Transverse colon (tissue), 4 donors: ENCODE measurements at regions not wholly inside any gene's neighbourhood (a gene's known extent, or its start where the extent isn't known, plus 50 kb on each side); places are given as distances from the start of the nearest gene placed in this dataset.

Experiments used
- DNase-seq: peaks from one replicate; pipeline ENCODE4 v3.0.0-alpha.2; 2019
- H3K27ac ChIP-seq, 4 donors: fragments of 200-600 bp; sonication (generic); 2 replicates each; pipeline ENCODE4 v1.5.1; 2016 to 2018; ENCODE audit warnings: inconsistent platforms in 4 of 4
- H3K27me3 ChIP-seq: fragments of 200-600 bp; sonication (generic); 2 replicates; pipeline ENCODE4 v1.5.1; 2017; ENCODE audit warnings: inconsistent platforms
- H3K36me3 ChIP-seq, 4 donors: fragments of 200-600 bp; sonication (generic); 2 replicates each; pipeline ENCODE4 v1.5.1; 2017 to 2019; ENCODE audit warnings: inconsistent platforms in 4 of 4
- H3K4me1 ChIP-seq, 4 donors: fragments of 200-600 bp; sonication (generic); 2 replicates each; pipeline ENCODE4 v1.5.1; 2017 to 2020; ENCODE audit warnings: inconsistent platforms in 4 of 4
- H3K4me3 ChIP-seq, 4 donors: fragments of 200-600 bp; sonication (generic); 1 replicate in 1 of 4; 2 replicates in 3 of 4; pipeline versions ENCODE4 v1.5.1 to v1.6.1; 2017 to 2019; ENCODE audit warnings: inconsistent platforms in 4 of 4
- H3K9me3 ChIP-seq, 2 donors: fragments of 200-600 bp; sonication (generic); 2 replicates each; pipeline ENCODE4 v1.5.1; 2017 to 2019; ENCODE audit warnings: inconsistent platforms in 2 of 2
- CTCF ChIP-seq, 5 experiments: fragments of 200-600 bp in 3 of 5; fragments of 450-650 bp in 2 of 5; sonication (generic) in 3 of 5; IDR thresholded peaks; 1 replicate in 2 of 5; 2 replicates in 3 of 5; pipeline ENCODE4 v1.5.1; 2016 to 2017; ENCODE audit warnings: antibody characterized with exemption in 5 of 5, inconsistent platforms in 3 of 5, mild to moderate bottlenecking in 2 of 5, moderate library complexity in 1 of 5
- EP300 ChIP-seq: sonication (generic); formaldehyde crosslinking; IDR thresholded peaks from one replicate; pipeline ENCODE4 v1.6.1; 2017; ENCODE audit warnings: antibody characterized with exemption, low read depth
- POLR2A ChIP-seq: fragments of 450-650 bp; IDR thresholded peaks from one replicate; pipeline ENCODE4 v1.6.1; 2016; ENCODE audit warnings: antibody characterized with exemption, mild to moderate bottlenecking, moderate library complexity
- POLR2AphosphoS5 ChIP-seq, 3 donors: sonication (generic); formaldehyde crosslinking; IDR thresholded peaks; one replicate each; pipeline ENCODE4 v1.6.1; 2016; ENCODE audit warnings: antibody characterized with exemption in 3 of 3
- WGBS, 2 donors: methylation state at CpG; one replicate each; pipeline ENCODE4 v1.1.5; 2018; ENCODE audit warnings: low coverage in 1 of 2; 5-methylcytosine and 5-hydroxymethylcytosine counted together
- in situ Hi-C, 4 donors: fragments of 200-750 bp; cut with MboI; loops; one replicate each; pipeline versions ENCODE4 v1.15.0 to v1.15.1; 2017; ENCODE audit warnings: low sequenced_read_pairs in 3 of 4, low pct_ligation_motif_present in 1 of 4, low pct_unique_long_range_greater_than_20kb in 1 of 4
- intact Hi-C: fragments of 100-400 bp; cut with DNase I; formaldehyde crosslinking; loops from one replicate; pipeline ENCODE4 v1.15.1; 2023; ENCODE audit warnings: low total_unique reads

- Histone ChIP-seq H3K4me1 (peaks cover 0 to 4% (median 0%) of the 10 kb centered on the region in 4 donors), H3K27me3 (no peaks in the 10 kb centered on the region), H3K36me3 (no peaks in the 10 kb centered on the region), H3K9me3 (no peaks in the 10 kb centered on the region), H3K27ac (no peak overlapping the region), H3K4me3 (no peak overlapping the region)
- DNase-seq = no peak
- WGBS, 2 donors = 41% methylated on average over 2 of the region's 2 CpGs; no CpG with 5 or more reads in 1 of the 2 donors
- no peak for TF ChIP-seq EP300
- no peak for TF ChIP-seq POLR2A
- no peak for TF ChIP-seq CTCF (IDR thresholded peaks at IDR 0.05)
- no peak for TF ChIP-seq POLR2AphosphoS5 (IDR thresholded peaks at IDR 0.05)
- intact Hi-C loops = no loop called here
- in situ Hi-C loops = no loop called here
These were observed 109.1 kb upstream of the OLIG2 start for GRCh38 chr21:32916522-32917099.

GRCh38 chr21:32917362-32918135 lies 108.2 kb upstream of the OLIG2 start:
- intact Hi-C loops = no loop called here
- Histone ChIP-seq H3K27ac (no peak overlapping the region), H3K4me1 (peaks cover 0 to 4% (median 0%) of the 10 kb centered on the region in 4 donors), H3K4me3 (no peak overlapping the region), H3K27me3 (no peaks in the 10 kb centered on the region), H3K36me3 (no peaks in the 10 kb centered on the region), H3K9me3 (no peaks in the 10 kb centered on the region)
- DNase-seq = no peak
- no peak for TF ChIP-seq POLR2A
- no peak for TF ChIP-seq POLR2AphosphoS5 (IDR thresholded peaks at IDR 0.05)
- TF ChIP-seq EP300 = no peak
- no peak for TF ChIP-seq CTCF (IDR thresholded peaks at IDR 0.05)
- WGBS, 2 donors = 74 to 88% methylated on average over 1 to 8 of the region's 10 CpGs
- in situ Hi-C loops = no loop called here

- no peak for DNase-seq
- TF ChIP-seq POLR2AphosphoS5 (IDR thresholded peaks at IDR 0.05) = no peak
- TF ChIP-seq POLR2A = no peak
- no peak for TF ChIP-seq CTCF (IDR thresholded peaks at IDR 0.05)
- TF ChIP-seq EP300 = no peak
- Histone ChIP-seq H3K9me3 (no peaks in the 10 kb centered on the region), H3K4me3 (no peak overlapping the region), H3K4me1 (peaks cover 0 to 4% (median 0%) of the 10 kb centered on the region in 4 donors), H3K27me3 (no peaks in the 10 kb centered on the region), H3K36me3 (no peaks in the 10 kb centered on the region), H3K27ac (no peak overlapping the region)
- intact Hi-C loops (no loop called here), in situ Hi-C loops (no loop called here)
- WGBS, 2 donors = 83 to 90% methylated on average over 4 to 11 of the region's 11 CpGs
These were observed 107.1 kb upstream of the OLIG2 start for GRCh38 chr21:32918478-32919120.

GRCh38 chr21:32920474-32920873 lies 105.3 kb upstream of the OLIG2 start:
- in situ Hi-C loops = no loop called here
- TF ChIP-seq CTCF (IDR thresholded peaks at IDR 0.05) = no peak
- TF ChIP-seq POLR2AphosphoS5 (IDR thresholded peaks at IDR 0.05) = no peak
- TF ChIP-seq POLR2A = no peak
- no peak for TF ChIP-seq EP300
- no peaks in the 10 kb centered on the region for H3K27me3 ChIP-seq
- peaks cover 10 to 12% of the 10 kb centered on the region in 2 donors for H3K9me3 ChIP-seq
- H3K4me1 ChIP-seq = peaks cover 0 to 4% (median 0%) of the 10 kb centered on the region in 4 donors
- no peak overlapping the region for H3K4me3 ChIP-seq
- H3K27ac ChIP-seq = no peak overlapping the region
- 60 to 86% methylated on average over 1 to 5 of the region's 5 CpGs for WGBS, 2 donors
- no peaks in the 10 kb centered on the region for H3K36me3 ChIP-seq
- intact Hi-C loops = no loop called here
- no peak for DNase-seq
